ENCODE measurements at regions not wholly inside any gene's neighbourhood (a gene's known extent, or its start where the extent isn't known, plus 50 kb on each side); places are given as distances from the start of the nearest gene placed in this dataset.

- peaks cover 3% of the 10 kb centered on the region for H3K9me3 Mint-ChIP-seq
- H3K27me3 Mint-ChIP-seq (ENCODE audit: low read depth): no peaks in the 10 kb centered on the region
- no peak overlapping the region for H3K4me3 Mint-ChIP-seq
- ATAC-seq (no peak), DNase-seq (no peak)
- no peaks in the 10 kb centered on the region for H3K36me3 Mint-ChIP-seq (ENCODE audit: insufficient read depth)
- peaks cover 39% of the 10 kb centered on the region for H3K4me1 Mint-ChIP-seq (ENCODE audit: low read depth)
Observed at GRCh38 chr14:98446508-98446907, 825.5 kb downstream of the BCL11B start.

- Mint-ChIP-seq H3K36me3 (ENCODE audit: insufficient read depth) (no peaks in the 10 kb centered on the region), H3K27me3 (ENCODE audit: low read depth) (no peaks in the 10 kb centered on the region), H3K4me3 (no peak overlapping the region), H3K4me1 (ENCODE audit: low read depth) (peaks cover 4% of the 10 kb centered on the region), H3K9me3 (peaks cover 10% of the 10 kb centered on the region)
- no peak for ATAC-seq
- DNase-seq: no peak
Observed at GRCh38 chr14:98456231-98456630, 815.8 kb downstream of the BCL11B start.

- ATAC-seq: no peak
- H3K9me3 Mint-ChIP-seq: peaks cover 6% of the 10 kb centered on the region
- no peaks in the 10 kb centered on the region for H3K27me3 Mint-ChIP-seq (ENCODE audit: low read depth)
- no peak overlapping the region for H3K4me3 Mint-ChIP-seq
- DNase-seq: no peak
- H3K36me3 Mint-ChIP-seq (ENCODE audit: insufficient read depth): no peaks in the 10 kb centered on the region
- H3K4me1 Mint-ChIP-seq (ENCODE audit: low read depth): peaks cover 3% of the 10 kb centered on the region
Observed at GRCh38 chr14:98458702-98459101, 813.3 kb downstream of the BCL11B start.

GRCh38 chr14:98462908-98463307, 809.1 kb downstream of the BCL11B start:
- H3K9me3 Mint-ChIP-seq: peaks cover 6% of the 10 kb centered on the region
- H3K4me3 Mint-ChIP-seq: no peak overlapping the region
- DNase-seq: no peak
- ATAC-seq: no peak
- H3K36me3 Mint-ChIP-seq (ENCODE audit: insufficient read depth): no peaks in the 10 kb centered on the region
- no peaks in the 10 kb centered on the region for H3K27me3 Mint-ChIP-seq (ENCODE audit: low read depth)
- no peaks in the 10 kb centered on the region for H3K4me1 Mint-ChIP-seq (ENCODE audit: low read depth)

- DNase-seq (no peak), ATAC-seq (no peak)
- Mint-ChIP-seq H3K36me3 (ENCODE audit: insufficient read depth) (no peaks in the 10 kb centered on the region), H3K4me3 (no peak overlapping the region), H3K4me1 (ENCODE audit: low read depth) (no peaks in the 10 kb centered on the region), H3K9me3 (no peaks in the 10 kb centered on the region), H3K27me3 (ENCODE audit: low read depth) (no peaks in the 10 kb centered on the region)
Observed at GRCh38 chr14:98466807-98467206, 805.2 kb downstream of the BCL11B start.

GRCh38 chr14:98470663-98471062, 801.3 kb downstream of the BCL11B start:
- DNase-seq (no peak), ATAC-seq (no peak)
- no peaks in the 10 kb centered on the region for H3K9me3 Mint-ChIP-seq
- H3K36me3 Mint-ChIP-seq (ENCODE audit: insufficient read depth): no peaks in the 10 kb centered on the region
- H3K4me3 Mint-ChIP-seq: no peak overlapping the region
- no peaks in the 10 kb centered on the region for H3K27me3 Mint-ChIP-seq (ENCODE audit: low read depth)
- no peaks in the 10 kb centered on the region for H3K4me1 Mint-ChIP-seq (ENCODE audit: low read depth)

- peaks cover 8% of the 10 kb centered on the region for H3K9me3 Mint-ChIP-seq
- no peaks in the 10 kb centered on the region for H3K4me1 Mint-ChIP-seq (ENCODE audit: low read depth)
- H3K27me3 Mint-ChIP-seq (ENCODE audit: low read depth): no peaks in the 10 kb centered on the region
- no peak overlapping the region for H3K4me3 Mint-ChIP-seq
- no peak for DNase-seq
- H3K36me3 Mint-ChIP-seq (ENCODE audit: insufficient read depth): no peaks in the 10 kb centered on the region
- ATAC-seq: no peak
Observed at GRCh38 chr14:98474900-98475299, 797.1 kb downstream of the BCL11B start.

- Mint-ChIP-seq H3K9me3 (peaks cover 8% of the 10 kb centered on the region), H3K4me1 (ENCODE audit: low read depth) (no peaks in the 10 kb centered on the region), H3K4me3 (no peak overlapping the region), H3K27me3 (ENCODE audit: low read depth) (no peaks in the 10 kb centered on the region), H3K36me3 (ENCODE audit: insufficient read depth) (no peaks in the 10 kb centered on the region)
- DNase-seq (no peak), ATAC-seq (no peak)
Observed at GRCh38 chr14:98477935-98478334, 794.1 kb downstream of the BCL11B start.

GRCh38 chr14:98489115-98489514, 782.9 kb downstream of the BCL11B start:
- ATAC-seq (no peak), DNase-seq (no peak)
- no peak overlapping the region for H3K4me3 Mint-ChIP-seq
- no peaks in the 10 kb centered on the region for H3K36me3 Mint-ChIP-seq (ENCODE audit: insufficient read depth)
- peaks cover 12% of the 10 kb centered on the region for H3K9me3 Mint-ChIP-seq
- H3K4me1 Mint-ChIP-seq (ENCODE audit: low read depth): peaks cover under 1% of the 10 kb centered on the region
- H3K27me3 Mint-ChIP-seq (ENCODE audit: low read depth): no peaks in the 10 kb centered on the region

GRCh38 chr14:98494582-98494981, 777.4 kb downstream of the BCL11B start:
- Mint-ChIP-seq H3K36me3 (ENCODE audit: insufficient read depth) (no peaks in the 10 kb centered on the region), H3K4me1 (ENCODE audit: low read depth) (peaks cover 6% of the 10 kb centered on the region), H3K4me3 (no peak overlapping the region), H3K27me3 (ENCODE audit: low read depth) (no peaks in the 10 kb centered on the region), H3K9me3 (no peaks in the 10 kb centered on the region)
- ATAC-seq (peak in 1 of 2 donors; percentile 78), DNase-seq (no peak)

- no peak for ATAC-seq
- Mint-ChIP-seq H3K4me1 (ENCODE audit: low read depth) (peaks cover 6% of the 10 kb centered on the region), H3K4me3 (no peak overlapping the region), H3K27me3 (ENCODE audit: low read depth) (no peaks in the 10 kb centered on the region), H3K36me3 (ENCODE audit: insufficient read depth) (no peaks in the 10 kb centered on the region), H3K9me3 (no peaks in the 10 kb centered on the region)
- DNase-seq: no peak
Observed at GRCh38 chr14:98498019-98498885, 773.7 kb downstream of the BCL11B start.

- no peaks in the 10 kb centered on the region for H3K9me3 Mint-ChIP-seq
- no peaks in the 10 kb centered on the region for H3K27me3 Mint-ChIP-seq (ENCODE audit: low read depth)
- no peaks in the 10 kb centered on the region for H3K36me3 Mint-ChIP-seq (ENCODE audit: insufficient read depth)
- H3K4me1 Mint-ChIP-seq (ENCODE audit: low read depth): peaks cover 3% of the 10 kb centered on the region
- DNase-seq: no peak
- no peak for ATAC-seq
- no peak overlapping the region for H3K4me3 Mint-ChIP-seq
Observed at GRCh38 chr14:98501335-98501734, 770.7 kb downstream of the BCL11B start.

- H3K4me3 Mint-ChIP-seq: no peak overlapping the region
- DNase-seq (no peak), ATAC-seq (no peak)
- H3K9me3 Mint-ChIP-seq: no peaks in the 10 kb centered on the region
- H3K27me3 Mint-ChIP-seq (ENCODE audit: low read depth): no peaks in the 10 kb centered on the region
- H3K36me3 Mint-ChIP-seq (ENCODE audit: insufficient read depth): no peaks in the 10 kb centered on the region
- peaks cover 3% of the 10 kb centered on the region for H3K4me1 Mint-ChIP-seq (ENCODE audit: low read depth)
Observed at GRCh38 chr14:98501836-98502235, 770.2 kb downstream of the BCL11B start.

GRCh38 chr14:98503086-98503815, 768.7 kb downstream of the BCL11B start:
- Mint-ChIP-seq H3K27me3 (ENCODE audit: low read depth) (no peaks in the 10 kb centered on the region), H3K4me1 (ENCODE audit: low read depth) (peaks cover 3% of the 10 kb centered on the region), H3K9me3 (no peaks in the 10 kb centered on the region), H3K4me3 (no peak overlapping the region), H3K36me3 (ENCODE audit: insufficient read depth) (no peaks in the 10 kb centered on the region)
- ATAC-seq (no peak), DNase-seq (no peak)

GRCh38 chr14:98507264-98507663, 764.7 kb downstream of the BCL11B start:
- Mint-ChIP-seq H3K9me3 (peaks cover 8% of the 10 kb centered on the region), H3K36me3 (ENCODE audit: insufficient read depth) (peaks cover 4% of the 10 kb centered on the region), H3K4me1 (ENCODE audit: low read depth) (peaks cover 11% of the 10 kb centered on the region), H3K4me3 (no peak overlapping the region), H3K27me3 (ENCODE audit: low read depth) (no peaks in the 10 kb centered on the region)
- no peak for DNase-seq
- ATAC-seq: no peak
